IPS-18c (cell line): ENCODE measurements at regions not wholly inside any gene's neighbourhood (a gene's known extent, or its start where the extent isn't known, plus 50 kb on each side); places are given as distances from the start of the nearest gene placed in this dataset.

Experiments used
- H3K4me3 ChIP-seq: 2 replicates; pipeline ENCODE4 v1.7.0; 2013; ENCODE audit warnings: low read depth, mild to moderate bottlenecking, low read length, moderate library complexity; ENCODE audit not compliant: insufficient read depth
- H3K9me3 ChIP-seq: one replicate; pipeline ENCODE4 v1.6.1; 2013; ENCODE audit warnings: mild to moderate bottlenecking, low read length, moderate library complexity; ENCODE audit not compliant: control insufficient read depth, insufficient read depth

- Histone ChIP-seq H3K9me3 (peaks cover 8% of the 10 kb centered on the region), H3K4me3 (no peak overlapping the region)
These were observed 146.8 kb upstream of the HS6ST1 start for GRCh38 chr2:128465246-128466170.

GRCh38 chr2:128466376-128466775, 147.7 kb upstream of the HS6ST1 start:
- Histone ChIP-seq H3K4me3 (no peak overlapping the region), H3K9me3 (peaks cover 14% of the 10 kb centered on the region)

GRCh38 chr2:128466776-128467175, 148.1 kb upstream of the HS6ST1 start:
- no peak overlapping the region for H3K4me3 ChIP-seq
- H3K9me3 ChIP-seq: peaks cover 14% of the 10 kb centered on the region

GRCh38 chr2:128467321-128467969, 148.8 kb upstream of the HS6ST1 start:
- peaks cover 17% of the 10 kb centered on the region for H3K9me3 ChIP-seq
- H3K4me3 ChIP-seq: no peak overlapping the region

GRCh38 chr2:128468186-128468920, 149.7 kb upstream of the HS6ST1 start:
- peaks cover 17% of the 10 kb centered on the region for H3K9me3 ChIP-seq
- no peak overlapping the region for H3K4me3 ChIP-seq

- H3K9me3 ChIP-seq: peaks cover 17% of the 10 kb centered on the region
- no peak overlapping the region for H3K4me3 ChIP-seq
These were observed 150.5 kb upstream of the HS6ST1 start for GRCh38 chr2:128469203-128469602.

- no peak overlapping the region for H3K4me3 ChIP-seq
- peaks cover 17% of the 10 kb centered on the region for H3K9me3 ChIP-seq
These were observed 151.2 kb upstream of the HS6ST1 start for GRCh38 chr2:128469875-128470274.

GRCh38 chr2:128472789-128473174, 154.1 kb upstream of the HS6ST1 start:
- peaks cover 17% of the 10 kb centered on the region for H3K9me3 ChIP-seq
- H3K4me3 ChIP-seq: no peak overlapping the region

GRCh38 chr2:128473175-128474035, 154.7 kb upstream of the HS6ST1 start:
- Histone ChIP-seq H3K4me3 (no peak overlapping the region), H3K9me3 (peaks cover 17% of the 10 kb centered on the region)

GRCh38 chr2:128474036-128474955, 155.6 kb upstream of the HS6ST1 start:
- Histone ChIP-seq H3K4me3 (no peak overlapping the region), H3K9me3 (peaks cover 12% of the 10 kb centered on the region)

GRCh38 chr2:128474962-128475361, 156.3 kb upstream of the HS6ST1 start:
- H3K9me3 ChIP-seq: peaks cover 9% of the 10 kb centered on the region
- H3K4me3 ChIP-seq: no peak overlapping the region

GRCh38 chr2:128475427-128476211, 157.0 kb upstream of the HS6ST1 start:
- peaks cover 8% of the 10 kb centered on the region for H3K9me3 ChIP-seq
- H3K4me3 ChIP-seq: no peak overlapping the region

- Histone ChIP-seq H3K4me3 (no peak overlapping the region), H3K9me3 (no peaks in the 10 kb centered on the region)
These were observed 158.6 kb upstream of the HS6ST1 start for GRCh38 chr2:128477026-128477820.

GRCh38 chr2:128477891-128478290, 159.2 kb upstream of the HS6ST1 start:
- H3K4me3 ChIP-seq: no peak overlapping the region
- no peaks in the 10 kb centered on the region for H3K9me3 ChIP-seq
